ENCODE measurements at regions not wholly inside any gene's neighbourhood (a gene's known extent, or its start where the extent isn't known, plus 50 kb on each side); places are given as distances from the start of the nearest gene placed in this dataset.

- Histone ChIP-seq H3K9me3 (no peaks in the 10 kb centered on the region), H3K27me3 (no peaks in the 10 kb centered on the region), H3K27ac (no peak overlapping the region), H3K4me1 (no peaks in the 10 kb centered on the region), H3K36me3 (no peaks in the 10 kb centered on the region), H3K4me3 (no peak overlapping the region)
- no peak for ATAC-seq (ENCODE audit: low FRiP score in 2 of 2)
- TF ChIP-seq EP300 (IDR thresholded peaks at IDR 0.05) (no peak), POLR2AphosphoS5 (IDR thresholded peaks at IDR 0.05) (no peak), CTCF (IDR thresholded peaks at IDR 0.05) (no peak), POLR2A (IDR thresholded peaks at IDR 0.05) (no peak)
- no peak for DNase-seq
- 63% methylated on average over 5 of the region's 5 CpGs; no CpG with 5 or more reads in 1 of the 2 donors for whole genome bisulfite sequencing, 2 donors
Observed at GRCh38 chrX:82362550-82362949, 1145.5 kb upstream of the POU3F4 start.

- 88 to 100% methylated on average over 1 of the region's 1 CpG for WGBS, 2 donors
- ATAC-seq (ENCODE audit: low FRiP score in 2 of 2), result no peak
Observed at GRCh38 chrX:82362990-82363389, 1145.1 kb upstream of the POU3F4 start.

GRCh38 chrX:82370978-82371646 lies 1137.0 kb upstream of the POU3F4 start:
- 50 to 71% methylated on average over 2 to 3 of the region's 3 CpGs for WGBS, 2 donors
- DNase-seq, result no peak
- TF ChIP-seq POLR2AphosphoS5 (IDR thresholded peaks at IDR 0.05), result no peak
- no peak for TF ChIP-seq EP300 (IDR thresholded peaks at IDR 0.05)
- no peak for TF ChIP-seq CTCF (IDR thresholded peaks at IDR 0.05)
- TF ChIP-seq POLR2A (IDR thresholded peaks at IDR 0.05), result no peak

More at GRCh38 chrX:82362990-82363389, 1145.1 kb upstream of the POU3F4 start:
- H3K27me3 ChIP-seq, result no peaks in the 10 kb centered on the region
- no peak overlapping the region for H3K4me3 ChIP-seq
- H3K36me3 ChIP-seq, result no peaks in the 10 kb centered on the region
- no peak overlapping the region for H3K27ac ChIP-seq
- no peaks in the 10 kb centered on the region for H3K4me1 ChIP-seq
- no peaks in the 10 kb centered on the region for H3K9me3 ChIP-seq
- TF ChIP-seq EP300 (IDR thresholded peaks at IDR 0.05), result no peak
- TF ChIP-seq CTCF (IDR thresholded peaks at IDR 0.05), result no peak
- DNase-seq, result no peak

GRCh38 chrX:82384401-82384800 lies 1123.7 kb upstream of the POU3F4 start:
- TF ChIP-seq CTCF (IDR thresholded peaks at IDR 0.05) (no peak), POLR2AphosphoS5 (IDR thresholded peaks at IDR 0.05) (no peak), EP300 (IDR thresholded peaks at IDR 0.05) (no peak), POLR2A (IDR thresholded peaks at IDR 0.05) (no peak)
- H3K36me3 ChIP-seq, result no peaks in the 10 kb centered on the region
- H3K27me3 ChIP-seq, result no peaks in the 10 kb centered on the region
- no peak overlapping the region for H3K27ac ChIP-seq
- no peaks in the 10 kb centered on the region for H3K4me1 ChIP-seq
- no peaks in the 10 kb centered on the region for H3K9me3 ChIP-seq
- no peak overlapping the region for H3K4me3 ChIP-seq
- 62% methylated on average over 3 of the region's 3 CpGs; no CpG with 5 or more reads in 1 of the 2 donors for WGBS, 2 donors
- ATAC-seq (ENCODE audit: low FRiP score in 2 of 2), result peak in 1 of 2 donors; percentile 19
- no peak for DNase-seq

More at GRCh38 chrX:82370978-82371646, 1137.0 kb upstream of the POU3F4 start:
- Histone ChIP-seq H3K9me3 (no peaks in the 10 kb centered on the region), H3K27me3 (no peaks in the 10 kb centered on the region), H3K27ac (no peak overlapping the region), H3K4me1 (no peaks in the 10 kb centered on the region), H3K36me3 (no peaks in the 10 kb centered on the region), H3K4me3 (no peak overlapping the region)
- no peak for ATAC-seq (ENCODE audit: low FRiP score in 2 of 2)

GRCh38 chrX:82412858-82413257 lies 1095.2 kb upstream of the POU3F4 start:
- ATAC-seq (ENCODE audit: low FRiP score in 2 of 2) (no peak), DNase-seq (no peak)
- no peaks in the 10 kb centered on the region for H3K27me3 ChIP-seq
- H3K36me3 ChIP-seq, result no peaks in the 10 kb centered on the region
- no peak overlapping the region for H3K27ac ChIP-seq
- no peak overlapping the region for H3K4me3 ChIP-seq
- 56 to 78% methylated on average over 2 of the region's 2 CpGs for WGBS, 2 donors
- no peaks in the 10 kb centered on the region for H3K9me3 ChIP-seq
- H3K4me1 ChIP-seq, result no peaks in the 10 kb centered on the region
- no peak for TF ChIP-seq POLR2A (IDR thresholded peaks at IDR 0.05)
- TF ChIP-seq POLR2AphosphoS5 (IDR thresholded peaks at IDR 0.05), result no peak
- TF ChIP-seq CTCF (IDR thresholded peaks at IDR 0.05), result no peak
- TF ChIP-seq EP300 (IDR thresholded peaks at IDR 0.05), result no peak
